ENCODE measurements at regions not wholly inside any gene's neighbourhood (a gene's known extent, or its start where the extent isn't known, plus 50 kb on each side); places are given as distances from the start of the nearest gene placed in this dataset.

DNA sequence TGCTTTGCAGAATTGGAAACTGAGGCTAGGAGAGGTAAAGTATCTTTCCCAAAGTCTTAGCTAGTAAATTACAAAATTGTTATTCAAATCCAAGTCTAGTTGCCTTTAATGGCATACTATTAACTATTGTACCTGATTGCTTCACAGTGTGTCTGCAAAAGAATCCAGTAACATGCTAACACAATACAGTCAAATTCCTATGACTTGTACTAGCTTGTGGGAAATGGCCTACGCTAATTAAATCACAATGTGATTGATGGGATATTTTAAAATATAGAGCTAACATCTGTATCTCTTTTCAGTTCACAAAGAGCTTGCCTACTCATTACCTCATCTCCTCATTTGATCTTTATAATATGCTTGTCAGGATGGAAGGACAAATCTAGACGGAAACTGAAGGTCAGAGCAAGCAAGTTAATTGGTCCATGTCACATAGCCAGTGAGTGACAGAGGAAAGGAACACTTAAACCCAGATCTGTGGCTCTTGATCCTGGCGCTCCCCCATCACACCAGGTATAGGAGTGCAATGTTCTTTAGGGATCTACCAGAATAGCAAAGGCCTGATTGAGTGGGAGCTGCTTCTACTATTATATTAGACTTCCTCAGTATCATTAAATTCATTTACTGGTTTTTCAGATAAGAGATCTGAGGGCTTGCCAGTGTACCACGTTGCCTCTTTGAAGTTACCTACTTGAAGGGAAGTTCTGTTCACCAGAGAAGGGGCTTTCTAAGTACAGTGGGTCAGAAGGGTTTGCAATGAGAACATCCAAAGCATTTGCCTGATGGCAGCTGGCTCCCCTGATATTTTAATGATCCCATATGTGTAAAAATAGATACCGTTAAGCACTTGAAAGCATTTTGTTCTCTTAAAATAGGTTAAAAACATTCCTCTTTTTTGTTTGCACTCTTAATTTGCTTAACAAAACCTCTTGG, 213.6 kb upstream of the SESN3 start:
- no peaks in the 10 kb centered on the region for H3K36me3 ChIP-seq (ENCODE audit: insufficient read depth, low read depth, low read length)
- no peaks in the 10 kb centered on the region for H3K27me3 ChIP-seq (ENCODE audit: insufficient read depth, low read length)
- no peak overlapping the region for H3K4me3 ChIP-seq (ENCODE audit: low read length)
- H3K27ac ChIP-seq (ENCODE audit: low read length), result no peak overlapping the region
- H3K4me1 ChIP-seq (ENCODE audit: insufficient read depth, low read length), result peaks cover 6% of the 10 kb centered on the region
- no peak overlapping the region for H3K9ac ChIP-seq (ENCODE audit: low read depth, low read length)
- H3K9me3 ChIP-seq (ENCODE audit: insufficient read depth, low read depth, low read length), result no peaks in the 10 kb centered on the region

DNA sequence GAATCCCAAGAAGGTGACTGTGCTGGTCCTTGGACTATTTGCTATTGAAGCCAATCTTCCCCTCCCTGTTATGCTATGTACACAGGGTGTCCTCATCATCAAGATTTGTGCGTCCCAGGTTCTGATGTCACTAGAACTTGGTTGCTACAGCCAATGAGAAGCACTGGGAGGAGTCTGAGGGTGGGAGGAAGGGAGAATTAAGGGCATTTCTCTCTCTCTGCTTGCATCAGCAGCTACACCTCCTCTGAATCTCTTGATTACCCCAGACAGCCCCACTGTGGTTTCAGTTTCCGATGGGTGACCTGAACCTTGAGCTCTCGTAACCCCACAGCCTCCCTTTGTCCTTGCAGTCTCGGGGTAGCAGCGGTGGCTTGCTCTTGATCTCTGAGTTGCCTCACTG, 212.4 kb upstream of the SESN3 start:
- Histone ChIP-seq H3K9me3 (ENCODE audit: insufficient read depth, low read depth, low read length) (no peaks in the 10 kb centered on the region), H3K27me3 (ENCODE audit: insufficient read depth, low read length) (no peaks in the 10 kb centered on the region), H3K4me3 (ENCODE audit: low read length) (no peak overlapping the region), H3K36me3 (ENCODE audit: insufficient read depth, low read depth, low read length) (no peaks in the 10 kb centered on the region), H3K27ac (ENCODE audit: low read length) (no peak overlapping the region), H3K9ac (ENCODE audit: low read depth, low read length) (no peak overlapping the region), H3K4me1 (ENCODE audit: insufficient read depth, low read length) (peaks cover 6% of the 10 kb centered on the region)

DNA sequence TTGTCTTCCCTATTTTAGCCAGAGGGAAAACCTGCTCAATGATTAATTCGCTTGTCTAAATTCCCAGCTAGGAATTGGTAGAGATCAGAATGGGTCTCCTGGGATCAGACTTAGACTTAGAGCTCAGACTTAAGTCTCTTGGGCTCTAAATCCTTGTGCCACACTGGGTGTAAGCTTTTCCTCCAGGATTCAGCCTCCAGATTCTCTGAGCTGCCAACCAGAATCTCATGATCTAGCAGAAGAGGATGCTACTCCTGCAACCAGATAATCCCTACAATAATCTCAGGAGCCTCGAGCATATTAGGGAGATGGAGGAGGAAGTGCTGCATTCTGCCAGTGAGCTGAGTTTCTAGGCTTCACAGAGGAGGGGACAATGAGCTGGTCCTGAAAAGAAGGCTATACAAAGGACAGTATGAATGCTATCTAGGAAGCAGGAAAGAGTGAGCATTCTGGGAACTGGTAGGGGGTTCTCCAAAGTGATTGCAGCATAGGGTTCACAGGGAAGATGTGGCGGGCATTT, 211.6 kb upstream of the SESN3 start:
- Histone ChIP-seq H3K9ac (ENCODE audit: low read depth, low read length) (no peak overlapping the region), H3K36me3 (ENCODE audit: insufficient read depth, low read depth, low read length) (no peaks in the 10 kb centered on the region), H3K27ac (ENCODE audit: low read length) (no peak overlapping the region), H3K9me3 (ENCODE audit: insufficient read depth, low read depth, low read length) (no peaks in the 10 kb centered on the region), H3K4me1 (ENCODE audit: insufficient read depth, low read length) (peaks cover 6% of the 10 kb centered on the region), H3K27me3 (ENCODE audit: insufficient read depth, low read length) (no peaks in the 10 kb centered on the region), H3K4me3 (ENCODE audit: low read length) (no peak overlapping the region)

DNA sequence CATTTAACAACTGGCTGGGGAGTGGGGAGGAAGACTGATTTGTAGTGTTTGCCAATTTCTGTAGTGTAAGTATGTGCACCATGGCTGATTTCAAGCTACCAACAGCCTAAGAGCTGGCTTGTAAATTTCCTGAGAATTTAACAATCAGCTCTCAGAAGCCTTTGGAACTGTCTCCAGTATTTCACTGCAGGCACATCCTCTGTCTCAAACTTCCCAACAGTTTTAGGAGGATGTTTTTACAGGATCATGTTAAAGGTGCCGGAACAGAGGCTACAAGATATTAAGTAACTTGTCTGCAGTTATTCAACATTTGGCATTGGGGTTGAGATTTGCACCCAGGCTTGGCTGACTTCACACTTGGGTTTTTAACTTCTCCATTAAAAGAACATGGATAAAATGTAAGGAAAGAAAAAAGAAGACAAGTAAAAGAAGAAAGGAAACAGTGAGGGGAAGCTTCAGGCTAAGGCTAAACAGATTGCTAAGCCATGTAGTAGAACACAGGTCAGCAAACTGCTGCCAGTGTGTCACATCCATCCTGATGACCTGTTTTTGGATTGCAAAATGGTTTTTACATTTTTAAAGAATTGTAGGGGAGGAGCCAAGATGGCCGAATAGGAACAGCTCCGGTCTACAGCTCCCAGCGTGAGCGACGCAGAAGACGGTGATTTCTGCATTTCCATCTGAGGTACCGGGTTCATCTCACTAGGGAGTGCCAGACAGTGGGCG, 204.8 kb upstream of the SESN3 start:
- H3K4me1 ChIP-seq (ENCODE audit: insufficient read depth, low read length), result peaks cover 4% of the 10 kb centered on the region; the same call in 1 of the 2 replicates

DNA sequence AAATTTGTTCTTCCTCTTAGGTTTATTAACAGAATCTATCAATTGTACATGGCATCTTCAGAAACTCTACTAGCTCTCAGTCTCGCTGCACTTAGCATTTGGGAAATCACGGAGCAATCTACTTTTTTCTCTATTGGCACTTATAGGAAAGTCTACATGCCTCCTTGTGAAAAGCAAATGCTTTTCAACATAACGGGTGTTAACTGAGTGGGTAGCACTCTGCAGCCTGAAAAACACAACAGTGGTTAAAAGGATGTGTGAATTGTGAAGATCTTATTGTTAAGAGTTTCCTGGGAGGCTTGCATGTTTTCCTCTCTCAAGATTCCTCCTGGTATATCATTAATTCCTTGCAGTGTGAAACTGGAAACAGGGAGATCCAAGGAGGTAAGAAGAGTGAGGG, 204.2 kb upstream of the SESN3 start:
- Histone ChIP-seq H3K27me3 (ENCODE audit: insufficient read depth, low read length) (no peaks in the 10 kb centered on the region), H3K4me1 (ENCODE audit: insufficient read depth, low read length) (peaks cover 4% of the 10 kb centered on the region; the same call in 1 of the 2 replicates)

More for the DNA sequence above, 204.8 kb upstream of the SESN3 start:
- Histone ChIP-seq H3K27ac (ENCODE audit: low read length) (no peak overlapping the region), H3K27me3 (ENCODE audit: insufficient read depth, low read length) (no peaks in the 10 kb centered on the region), H3K9ac (ENCODE audit: low read depth, low read length) (no peak overlapping the region), H3K36me3 (ENCODE audit: insufficient read depth, low read depth, low read length) (no peaks in the 10 kb centered on the region), H3K4me3 (ENCODE audit: low read length) (no peak overlapping the region), H3K9me3 (ENCODE audit: insufficient read depth, low read depth, low read length) (no peaks in the 10 kb centered on the region)

DNA sequence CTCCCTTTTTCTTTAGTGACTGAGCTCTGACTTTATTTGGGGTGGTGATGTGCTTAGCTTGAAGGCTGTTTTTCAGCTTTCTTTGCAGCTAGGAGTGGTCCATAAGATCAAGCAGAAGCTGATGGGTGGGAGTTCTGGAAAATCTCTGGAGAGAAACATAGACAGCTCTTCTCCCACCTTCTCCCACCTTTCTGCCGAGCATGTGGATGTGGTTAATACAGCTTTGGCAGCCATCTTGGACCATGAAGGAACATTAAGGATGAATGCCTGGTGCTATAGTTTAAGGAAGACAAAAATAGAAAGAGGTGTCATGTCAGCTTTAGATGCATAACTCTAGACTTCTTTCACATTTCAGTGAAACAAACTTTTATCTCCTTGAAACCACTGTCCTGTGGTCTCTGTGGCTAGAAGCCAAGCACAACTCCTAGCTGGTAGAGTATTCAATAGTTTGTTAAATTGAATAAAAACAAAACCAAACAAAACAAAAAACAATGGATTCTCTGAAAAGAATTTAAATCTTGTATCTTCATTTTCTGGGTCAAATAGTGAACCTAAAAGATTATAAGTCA, 203.6 kb upstream of the SESN3 start:
- no peak overlapping the region for H3K9ac ChIP-seq (ENCODE audit: low read depth, low read length)
- no peaks in the 10 kb centered on the region for H3K9me3 ChIP-seq (ENCODE audit: insufficient read depth, low read depth, low read length)

More for the DNA sequence above, 204.2 kb upstream of the SESN3 start:
- Histone ChIP-seq H3K9me3 (ENCODE audit: insufficient read depth, low read depth, low read length) (no peaks in the 10 kb centered on the region), H3K4me3 (ENCODE audit: low read length) (no peak overlapping the region), H3K9ac (ENCODE audit: low read depth, low read length) (no peak overlapping the region), H3K36me3 (ENCODE audit: insufficient read depth, low read depth, low read length) (no peaks in the 10 kb centered on the region), H3K27ac (ENCODE audit: low read length) (no peak overlapping the region)

DNA sequence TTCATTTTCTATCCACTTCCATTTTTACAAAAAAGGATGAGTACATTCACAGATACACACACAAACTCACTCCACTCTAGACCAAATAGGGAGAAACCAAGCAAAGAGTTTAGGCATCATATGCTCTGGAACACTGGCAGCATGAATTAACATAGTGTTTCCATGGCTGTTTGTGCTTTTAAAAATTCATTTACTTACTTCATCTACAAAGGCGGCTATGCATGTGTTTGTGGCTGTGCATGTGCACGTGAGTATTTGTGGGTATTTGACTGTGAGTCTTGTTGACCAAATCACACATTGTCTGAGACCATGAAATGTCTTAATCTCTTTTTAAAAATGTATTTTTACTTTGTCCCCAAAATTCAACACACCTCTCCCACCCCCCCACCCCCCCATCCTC, 203.0 kb upstream of the SESN3 start:
- Histone ChIP-seq H3K9me3 (ENCODE audit: insufficient read depth, low read depth, low read length) (no peaks in the 10 kb centered on the region), H3K36me3 (ENCODE audit: insufficient read depth, low read depth, low read length) (no peaks in the 10 kb centered on the region), H3K9ac (ENCODE audit: low read depth, low read length) (no peak overlapping the region), H3K4me3 (ENCODE audit: low read length) (no peak overlapping the region), H3K27ac (ENCODE audit: low read length) (no peak overlapping the region), H3K27me3 (ENCODE audit: insufficient read depth, low read length) (no peaks in the 10 kb centered on the region), H3K4me1 (ENCODE audit: insufficient read depth, low read length) (peaks cover 4% of the 10 kb centered on the region; the same call in 1 of the 2 replicates)

More for the DNA sequence above, 203.6 kb upstream of the SESN3 start:
- Histone ChIP-seq H3K4me1 (ENCODE audit: insufficient read depth, low read length) (peaks cover 4% of the 10 kb centered on the region; the same call in 1 of the 2 replicates), H3K36me3 (ENCODE audit: insufficient read depth, low read depth, low read length) (no peaks in the 10 kb centered on the region), H3K27ac (ENCODE audit: low read length) (no peak overlapping the region), H3K27me3 (ENCODE audit: insufficient read depth, low read length) (no peaks in the 10 kb centered on the region), H3K4me3 (ENCODE audit: low read length) (no peak overlapping the region)

DNA sequence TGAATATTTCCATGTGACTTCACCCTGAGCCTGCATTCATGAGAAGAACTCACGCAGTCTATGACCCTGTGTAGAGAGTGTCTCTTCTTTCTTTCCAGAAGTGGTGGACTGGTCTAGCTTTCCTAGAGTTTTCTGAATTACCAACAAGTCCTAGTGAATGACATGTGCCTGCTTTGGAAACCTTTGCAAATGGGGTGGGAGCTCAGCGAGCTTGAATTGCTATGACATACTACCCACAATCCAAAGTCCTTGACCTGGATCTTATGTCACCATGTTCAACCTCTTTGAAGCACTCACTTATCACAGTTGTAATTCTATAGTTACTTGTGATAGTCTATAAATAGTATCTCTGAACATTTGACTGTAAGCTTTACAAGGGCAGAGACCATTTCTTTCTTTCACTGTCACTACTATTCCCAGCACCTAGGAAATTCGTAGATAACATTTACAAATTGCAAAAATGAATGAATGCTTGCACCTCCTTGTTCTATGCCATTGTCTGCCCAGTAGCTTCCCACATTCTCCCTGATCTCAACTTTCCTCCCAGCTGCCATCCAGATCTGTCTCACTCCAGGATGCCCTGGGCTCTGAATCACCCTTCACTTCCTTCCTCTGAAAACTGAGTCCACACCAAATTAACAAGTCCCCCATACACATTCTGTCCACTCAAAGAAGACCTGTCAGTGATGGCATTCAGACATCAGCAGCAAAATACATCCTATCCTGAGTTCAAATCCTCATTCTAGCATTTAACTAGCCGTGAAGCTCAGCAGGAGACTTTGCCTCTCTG, 201.9 kb upstream of the SESN3 start:
- no peak overlapping the region for H3K9ac ChIP-seq (ENCODE audit: low read depth, low read length)
- no peak overlapping the region for H3K4me3 ChIP-seq (ENCODE audit: low read length)
- no peak overlapping the region for H3K27ac ChIP-seq (ENCODE audit: low read length)
- no peaks in the 10 kb centered on the region for H3K36me3 ChIP-seq (ENCODE audit: insufficient read depth, low read depth, low read length)
- peaks cover 4% of the 10 kb centered on the region; the same call in 1 of the 2 replicates for H3K4me1 ChIP-seq (ENCODE audit: insufficient read depth, low read length)
- no peaks in the 10 kb centered on the region for H3K9me3 ChIP-seq (ENCODE audit: insufficient read depth, low read depth, low read length)
- H3K27me3 ChIP-seq (ENCODE audit: insufficient read depth, low read length), result no peaks in the 10 kb centered on the region

DNA sequence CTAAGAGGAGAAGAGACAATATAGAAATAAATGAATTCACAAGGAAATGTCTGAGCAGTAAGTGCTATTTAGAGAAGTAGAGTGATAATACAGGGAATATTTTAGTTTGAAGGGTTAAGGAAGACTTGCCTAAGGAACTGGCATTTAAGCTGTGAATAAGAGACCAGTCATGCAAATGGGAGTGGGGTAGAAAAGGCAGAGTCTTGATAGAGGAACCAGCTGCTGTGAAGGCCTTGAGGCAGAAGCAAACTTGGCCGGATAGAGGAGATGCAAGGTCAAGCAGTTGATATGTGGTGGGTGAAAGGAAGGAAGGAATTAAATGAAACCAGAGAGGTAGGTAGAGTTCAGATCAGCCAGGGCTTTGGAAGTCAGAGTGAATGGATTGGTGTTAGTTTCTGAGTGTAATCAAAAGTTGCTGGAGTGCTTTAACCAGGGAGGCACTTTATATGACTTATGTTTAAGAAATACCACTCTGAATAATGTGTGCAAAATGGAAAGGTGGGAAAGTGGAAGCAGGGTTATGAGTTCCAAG, 198.4 kb upstream of the SESN3 start:
- Histone ChIP-seq H3K27me3 (ENCODE audit: insufficient read depth, low read length) (no peaks in the 10 kb centered on the region), H3K36me3 (ENCODE audit: insufficient read depth, low read depth, low read length) (no peaks in the 10 kb centered on the region), H3K27ac (ENCODE audit: low read length) (no peak overlapping the region), H3K9ac (ENCODE audit: low read depth, low read length) (no peak overlapping the region), H3K4me3 (ENCODE audit: low read length) (no peak overlapping the region), H3K4me1 (ENCODE audit: insufficient read depth, low read length) (peaks cover 7% of the 10 kb centered on the region; the same call in 1 of the 2 replicates), H3K9me3 (ENCODE audit: insufficient read depth, low read depth, low read length) (no peaks in the 10 kb centered on the region)

DNA sequence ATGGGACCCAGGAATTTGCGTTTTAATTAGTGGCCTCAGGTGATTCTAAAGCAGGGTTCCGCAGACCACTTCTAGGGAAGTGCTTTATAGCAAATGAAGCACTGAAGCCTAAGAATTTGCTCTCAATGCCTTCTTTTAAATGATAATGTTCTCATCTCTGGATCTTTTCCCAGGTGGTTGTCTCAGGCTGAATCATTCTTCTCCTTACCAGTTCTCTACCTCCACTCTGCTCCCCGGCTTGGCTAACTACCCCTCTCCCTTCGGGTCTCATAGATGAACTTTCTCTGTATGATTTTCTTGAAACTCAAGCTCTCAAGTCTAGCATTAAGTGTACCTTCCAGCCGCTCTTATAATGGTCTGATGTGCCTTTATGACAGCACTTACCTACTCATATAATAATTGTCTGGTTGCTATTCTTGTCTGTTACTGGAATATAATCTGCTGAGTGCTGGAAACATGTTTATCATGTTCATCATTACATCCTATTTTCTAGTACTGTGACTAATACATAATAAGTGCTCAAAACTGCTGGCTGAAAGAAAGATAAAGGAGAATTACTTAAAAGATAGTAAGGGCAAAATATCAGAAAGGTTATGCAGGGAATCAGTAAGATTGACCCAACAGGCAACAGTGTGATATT, 195.9 kb upstream of the SESN3 start:
- Histone ChIP-seq H3K36me3 (ENCODE audit: insufficient read depth, low read depth, low read length) (no peaks in the 10 kb centered on the region), H3K27ac (ENCODE audit: low read length) (no peak overlapping the region), H3K27me3 (ENCODE audit: insufficient read depth, low read length) (no peaks in the 10 kb centered on the region), H3K4me1 (ENCODE audit: insufficient read depth, low read length) (peaks cover 7% of the 10 kb centered on the region; the same call in 1 of the 2 replicates), H3K4me3 (ENCODE audit: low read length) (no peak overlapping the region), H3K9me3 (ENCODE audit: insufficient read depth, low read depth, low read length) (no peaks in the 10 kb centered on the region), H3K9ac (ENCODE audit: low read depth, low read length) (no peak overlapping the region)

Measured in iPS-20b (cell line).